ENCODE measurements at regions not wholly inside any gene's neighbourhood (a gene's known extent, or its start where the extent isn't known, plus 50 kb on each side); places are given as distances from the start of the nearest gene placed in this dataset.
"Not testable (repeated sequence)": the region's sequence is repeated elsewhere in the genome, so short reads cannot be mapped to it uniquely, and the experiment has no call there.

- TF ChIP-seq, protein P1, sequence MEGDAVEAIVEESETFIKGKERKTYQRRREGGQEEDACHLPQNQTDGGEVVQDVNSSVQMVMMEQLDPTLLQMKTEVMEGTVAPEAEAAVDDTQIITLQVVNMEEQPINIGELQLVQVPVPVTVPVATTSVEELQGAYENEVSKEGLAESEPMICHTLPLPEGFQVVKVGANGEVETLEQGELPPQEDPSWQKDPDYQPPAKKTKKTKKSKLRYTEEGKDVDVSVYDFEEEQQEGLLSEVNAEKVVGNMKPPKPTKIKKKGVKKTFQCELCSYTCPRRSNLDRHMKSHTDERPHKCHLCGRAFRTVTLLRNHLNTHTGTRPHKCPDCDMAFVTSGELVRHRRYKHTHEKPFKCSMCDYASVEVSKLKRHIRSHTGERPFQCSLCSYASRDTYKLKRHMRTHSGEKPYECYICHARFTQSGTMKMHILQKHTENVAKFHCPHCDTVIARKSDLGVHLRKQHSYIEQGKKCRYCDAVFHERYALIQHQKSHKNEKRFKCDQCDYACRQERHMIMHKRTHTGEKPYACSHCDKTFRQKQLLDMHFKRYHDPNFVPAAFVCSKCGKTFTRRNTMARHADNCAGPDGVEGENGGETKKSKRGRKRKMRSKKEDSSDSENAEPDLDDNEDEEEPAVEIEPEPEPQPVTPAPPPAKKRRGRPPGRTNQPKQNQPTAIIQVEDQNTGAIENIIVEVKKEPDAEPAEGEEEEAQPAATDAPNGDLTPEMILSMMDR (IDR thresholded peaks at IDR 0.05) = not testable (repeated sequence)
- not testable (repeated sequence) for TF ChIP-seq SIN3A (IDR thresholded peaks at IDR 0.05; ENCODE audit: borderline replicate concordance, insufficient read depth, low read depth, low read length); POLR2AphosphoS5 (IDR thresholded peaks at IDR 0.05; ENCODE audit: low read depth, low read length)
Measured at GRCh38 chr5:36410672-36411071, 109.0 kb upstream of the RANBP3L start.

All from Panc1 (cell line).